ENCODE measurements at regions not wholly inside any gene's neighbourhood (a gene's known extent, or its start where the extent isn't known, plus 50 kb on each side); places are given as distances from the start of the nearest gene placed in this dataset.

GRCh38 chr2:156727867-156728266 is 291.7 kb downstream of the GPD2 start:
- no peak for TF ChIP-seq CTCF (IDR thresholded peaks at IDR 0.05)
- no peak for TF ChIP-seq POLR2A (IDR thresholded peaks at IDR 0.05)

Data from uterus (tissue), 2 donors.